ENCODE measurements at regions not wholly inside any gene's neighbourhood (a gene's known extent, or its start where the extent isn't known, plus 50 kb on each side); places are given as distances from the start of the nearest gene placed in this dataset.
"Not testable (repeated sequence)": the region's sequence is repeated elsewhere in the genome, so short reads cannot be mapped to it uniquely, and the experiment has no call there.

GRCh38 chr11:33534575-33534974, 166.1 kb downstream of the C11orf91 start:
- no peak for ATAC-seq
- DNase-seq: no peak
- intact Hi-C loops (cut with DNase I): no loop called here

- DNase-seq (no peak), ATAC-seq (no peak)
- intact Hi-C loops (cut with DNase I): no loop called here
Observed at GRCh38 chr11:33533386-33534052, 167.1 kb downstream of the C11orf91 start.

- no peak for DNase-seq
- no peak for ATAC-seq
- intact Hi-C loops (cut with DNase I): no loop called here
Observed at GRCh38 chr11:33532720-33533385, 167.8 kb downstream of the C11orf91 start.

GRCh38 chr11:33532257-33532656, 168.4 kb downstream of the C11orf91 start:
- intact Hi-C loops (cut with DNase I): no loop called here
- ATAC-seq: no peak
- no peak for DNase-seq

GRCh38 chr11:33531743-33532181, 168.9 kb downstream of the C11orf91 start:
- ATAC-seq (no peak), DNase-seq (no peak)
- intact Hi-C loops (cut with DNase I): no loop called here

- ATAC-seq (no peak), DNase-seq (no peak)
Observed at GRCh38 chr11:33530815-33531214, 169.8 kb downstream of the C11orf91 start.

GRCh38 chr11:33529461-33529860, 171.2 kb downstream of the C11orf91 start:
- ATAC-seq: no peak
- no peak for DNase-seq
- intact Hi-C loops (cut with DNase I): no loop called here

More at GRCh38 chr11:33530815-33531214, 169.8 kb downstream of the C11orf91 start:
- intact Hi-C loops (cut with DNase I): no loop called here

GRCh38 chr11:33527738-33528137, 172.9 kb downstream of the C11orf91 start:
- DNase-seq; ATAC-seq; intact Hi-C loops (cut with DNase I): not testable (repeated sequence)

- intact Hi-C loops (cut with DNase I): no loop called here
- no peak for DNase-seq
Observed at GRCh38 chr11:33525789-33526188, 174.8 kb downstream of the C11orf91 start.

GRCh38 chr11:33521384-33521783, 179.2 kb downstream of the C11orf91 start:
- intact Hi-C loops (cut with DNase I): no loop called here
- no peak for ATAC-seq
- no peak for DNase-seq

More at GRCh38 chr11:33525789-33526188, 174.8 kb downstream of the C11orf91 start:
- ATAC-seq: no peak

- intact Hi-C loops (cut with DNase I): no loop called here
- no peak for ATAC-seq
- no peak for DNase-seq
Observed at GRCh38 chr11:33520112-33520511, 180.5 kb downstream of the C11orf91 start.

- intact Hi-C loops (cut with DNase I): no loop called here
- no peak for ATAC-seq
- DNase-seq: no peak
Observed at GRCh38 chr11:33515347-33515746, 185.3 kb downstream of the C11orf91 start.

- intact Hi-C loops (cut with DNase I): no loop called here
- ATAC-seq: no peak
- DNase-seq: no peak
Observed at GRCh38 chr11:33514079-33514925, 186.3 kb downstream of the C11orf91 start.

- DNase-seq: no peak
- intact Hi-C loops (cut with DNase I): no loop called here
- ATAC-seq: no peak
Observed at GRCh38 chr11:33509632-33510031, 191.0 kb downstream of the C11orf91 start.

GRCh38 chr11:33507967-33508366, 192.7 kb downstream of the C11orf91 start:
- intact Hi-C loops (cut with DNase I): no loop called here
- ATAC-seq (no peak), DNase-seq (no peak)

GRCh38 chr11:33507356-33507755, 193.3 kb downstream of the C11orf91 start:
- intact Hi-C loops (cut with DNase I): no loop called here
- DNase-seq (no peak), ATAC-seq (no peak)

GRCh38 chr11:33505093-33505492, 195.5 kb downstream of the C11orf91 start:
- DNase-seq (no peak), ATAC-seq (no peak)
- intact Hi-C loops (cut with DNase I): no loop called here

- intact Hi-C loops (cut with DNase I): no loop called here
- DNase-seq (no peak), ATAC-seq (no peak)
Observed at GRCh38 chr11:33500861-33501479, 199.7 kb downstream of the C11orf91 start.

GRCh38 chr11:33500332-33500731, 200.3 kb downstream of the C11orf91 start:
- intact Hi-C loops (cut with DNase I): no loop called here
- ATAC-seq (no peak), DNase-seq (no peak)

GRCh38 chr11:33492596-33492995, 208.0 kb downstream of the C11orf91 start:
- ATAC-seq (no peak), DNase-seq (no peak)
- intact Hi-C loops (cut with DNase I): no loop called here
